ENCODE measurements at regions not wholly inside any gene's neighbourhood (a gene's known extent, or its start where the extent isn't known, plus 50 kb on each side); places are given as distances from the start of the nearest gene placed in this dataset.

DNA sequence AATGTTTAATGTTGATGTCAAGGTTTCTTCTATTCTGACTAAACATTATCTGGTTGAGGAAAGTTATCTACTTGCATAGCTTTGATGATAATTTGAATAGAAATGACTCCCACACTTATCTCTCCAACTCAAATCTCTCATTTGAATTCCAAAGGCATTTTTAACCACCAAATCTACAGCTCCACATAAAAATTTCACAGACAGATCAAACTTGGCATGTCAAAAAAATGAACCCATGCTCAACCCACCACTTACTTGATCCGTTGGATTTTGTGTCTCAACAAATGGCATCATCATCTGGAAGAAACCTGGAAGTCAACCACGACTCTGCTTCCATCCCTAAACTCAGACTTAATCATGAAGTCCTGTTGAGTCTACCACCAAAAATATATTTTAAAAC lies 1050.4 kb downstream of the EFNB2 start:
- H3K27ac ChIP-seq, result no peak overlapping the region
- DNase-seq, result no peak
- TF ChIP-seq, protein P1, sequence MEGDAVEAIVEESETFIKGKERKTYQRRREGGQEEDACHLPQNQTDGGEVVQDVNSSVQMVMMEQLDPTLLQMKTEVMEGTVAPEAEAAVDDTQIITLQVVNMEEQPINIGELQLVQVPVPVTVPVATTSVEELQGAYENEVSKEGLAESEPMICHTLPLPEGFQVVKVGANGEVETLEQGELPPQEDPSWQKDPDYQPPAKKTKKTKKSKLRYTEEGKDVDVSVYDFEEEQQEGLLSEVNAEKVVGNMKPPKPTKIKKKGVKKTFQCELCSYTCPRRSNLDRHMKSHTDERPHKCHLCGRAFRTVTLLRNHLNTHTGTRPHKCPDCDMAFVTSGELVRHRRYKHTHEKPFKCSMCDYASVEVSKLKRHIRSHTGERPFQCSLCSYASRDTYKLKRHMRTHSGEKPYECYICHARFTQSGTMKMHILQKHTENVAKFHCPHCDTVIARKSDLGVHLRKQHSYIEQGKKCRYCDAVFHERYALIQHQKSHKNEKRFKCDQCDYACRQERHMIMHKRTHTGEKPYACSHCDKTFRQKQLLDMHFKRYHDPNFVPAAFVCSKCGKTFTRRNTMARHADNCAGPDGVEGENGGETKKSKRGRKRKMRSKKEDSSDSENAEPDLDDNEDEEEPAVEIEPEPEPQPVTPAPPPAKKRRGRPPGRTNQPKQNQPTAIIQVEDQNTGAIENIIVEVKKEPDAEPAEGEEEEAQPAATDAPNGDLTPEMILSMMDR (IDR thresholded peaks at IDR 0.05; ENCODE audit: low read depth, low read length), result no peak
- H3K9me3 ChIP-seq (ENCODE audit: severe bottlenecking), result no peaks in the 10 kb centered on the region
- no peaks in the 10 kb centered on the region for H3K27me3 ChIP-seq (ENCODE audit: insufficient read depth, low read depth, severe bottlenecking)
- H3K36me3 ChIP-seq, result no peaks in the 10 kb centered on the region
- no peak overlapping the region for H3K4me3 ChIP-seq (ENCODE audit: low read depth, low read length)

DNA sequence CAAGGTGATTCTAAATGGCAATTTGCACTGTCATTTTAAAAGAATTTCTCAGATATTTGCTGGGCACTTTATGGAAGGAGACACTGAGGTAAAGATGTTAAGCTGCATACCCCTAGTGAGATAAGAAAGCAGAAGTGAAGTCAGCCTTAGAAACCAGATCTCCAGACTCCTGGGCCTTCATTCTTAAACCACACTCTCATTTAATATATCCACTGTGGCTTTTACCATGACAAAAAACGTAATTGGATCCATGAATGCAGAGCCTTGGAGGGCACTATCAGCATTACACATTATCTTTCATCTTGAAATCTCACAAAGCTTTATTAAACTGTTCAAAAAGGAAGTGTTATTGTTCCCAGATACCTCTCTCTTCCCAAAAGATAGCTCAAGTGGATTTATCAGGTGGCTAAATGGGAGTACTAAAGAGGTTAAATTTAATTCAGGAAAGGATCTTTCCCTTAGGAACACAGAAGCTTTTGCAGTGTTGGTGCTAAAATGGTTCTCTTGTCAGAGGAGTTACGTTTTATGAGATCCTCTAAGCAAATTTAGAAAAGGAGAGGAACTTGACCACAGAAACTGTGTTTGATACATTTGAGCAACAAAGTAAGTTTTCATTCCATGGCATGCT lies 1060.4 kb downstream of the EFNB2 start:
- Histone ChIP-seq H3K4me3 (ENCODE audit: low read depth, low read length) (no peak overlapping the region), H3K36me3 (no peaks in the 10 kb centered on the region), H3K27ac (no peak overlapping the region), H3K9me3 (ENCODE audit: severe bottlenecking) (no peaks in the 10 kb centered on the region), H3K27me3 (ENCODE audit: insufficient read depth, low read depth, severe bottlenecking) (no peaks in the 10 kb centered on the region)
- no peak for DNase-seq
- TF ChIP-seq, protein P1 (IDR thresholded peaks at IDR 0.05; ENCODE audit: low read depth, low read length), result no peak

DNA sequence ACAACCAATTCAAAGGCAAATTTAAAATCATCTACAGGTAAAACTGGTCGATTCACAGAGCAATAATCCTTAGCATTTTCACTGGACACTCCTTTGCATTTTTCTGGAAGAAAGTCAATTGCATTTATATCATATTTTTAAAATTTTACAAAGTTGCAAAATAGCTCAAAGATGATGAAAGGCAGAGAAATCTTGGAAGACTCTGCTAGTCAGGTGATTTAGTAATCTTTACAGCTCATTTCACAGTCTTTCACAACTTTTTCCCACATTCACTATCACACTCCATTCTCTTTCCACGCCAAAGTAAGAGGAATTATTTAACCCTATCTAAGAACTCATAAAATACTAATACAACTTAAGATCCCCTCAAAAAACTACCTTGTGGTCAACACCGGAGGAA lies 1063.8 kb downstream of the EFNB2 start:
- H3K27ac ChIP-seq, result no peak overlapping the region
- no peaks in the 10 kb centered on the region for H3K9me3 ChIP-seq (ENCODE audit: severe bottlenecking)
- no peak for DNase-seq
- H3K27me3 ChIP-seq (ENCODE audit: insufficient read depth, low read depth, severe bottlenecking), result no peaks in the 10 kb centered on the region
- no peaks in the 10 kb centered on the region for H3K36me3 ChIP-seq
- TF ChIP-seq, protein P1 (IDR thresholded peaks at IDR 0.05; ENCODE audit: low read depth, low read length), result no peak
- H3K4me3 ChIP-seq (ENCODE audit: low read depth, low read length), result no peak overlapping the region

DNA sequence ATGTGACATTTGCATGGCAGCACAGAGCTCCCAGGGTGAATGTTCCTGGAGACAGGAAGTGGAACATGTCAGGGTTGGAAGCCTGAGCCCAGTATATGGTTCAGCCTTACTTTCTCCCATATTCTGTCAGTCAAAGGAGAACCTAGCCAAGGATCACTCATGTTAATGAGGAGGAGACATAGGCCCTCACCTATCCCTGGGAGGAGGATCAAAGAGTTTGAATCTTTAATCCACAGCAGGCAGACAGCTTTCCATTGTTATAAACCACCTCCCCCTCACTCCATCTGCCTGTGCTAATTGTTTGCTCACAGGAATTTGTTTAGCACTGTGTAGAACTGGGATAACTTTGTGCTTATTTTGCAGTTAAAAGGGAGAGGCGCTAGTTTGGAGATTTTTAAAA lies 1069.1 kb downstream of the EFNB2 start:
- Histone ChIP-seq H3K27ac (no peak overlapping the region), H3K9me3 (ENCODE audit: severe bottlenecking) (no peaks in the 10 kb centered on the region), H3K36me3 (no peaks in the 10 kb centered on the region), H3K4me3 (ENCODE audit: low read depth, low read length) (no peak overlapping the region), H3K27me3 (ENCODE audit: insufficient read depth, low read depth, severe bottlenecking) (no peaks in the 10 kb centered on the region)
- TF ChIP-seq, protein P1 (IDR thresholded peaks at IDR 0.05; ENCODE audit: low read depth, low read length), result no peak
- peak; percentile 59 for DNase-seq

GRCh38 chr13:105465745-105466144 lies 1069.7 kb downstream of the EFNB2 start, which contains the start of gene DAOA:
Gene DAOA, plus strand, starts transcription at chr13:105466045.
- H3K27ac ChIP-seq, result no peak within 1 kb of the TSS
- H3K27me3 ChIP-seq (ENCODE audit: insufficient read depth, low read depth, severe bottlenecking), result no peaks in the 10 kb centered on the region
- H3K9me3 ChIP-seq (ENCODE audit: severe bottlenecking), result no peaks in the 10 kb centered on the region
- TF ChIP-seq, protein P1 (IDR thresholded peaks at IDR 0.05; ENCODE audit: low read depth, low read length), result no peak
- H3K36me3 ChIP-seq, result no peaks in the 10 kb centered on the region
- no peak for DNase-seq
- no peak within 1 kb of the TSS for H3K4me3 ChIP-seq (ENCODE audit: low read depth, low read length)

GRCh38 chr13:105465251-105465650 lies 1070.2 kb downstream of the EFNB2 start:
- DNase-seq, result no peak
- H3K4me3 ChIP-seq (ENCODE audit: low read depth, low read length), result no peak overlapping the region
- no peak overlapping the region for H3K27ac ChIP-seq
- no peaks in the 10 kb centered on the region for H3K27me3 ChIP-seq (ENCODE audit: insufficient read depth, low read depth, severe bottlenecking)
- H3K36me3 ChIP-seq, result no peaks in the 10 kb centered on the region
- H3K9me3 ChIP-seq (ENCODE audit: severe bottlenecking), result no peaks in the 10 kb centered on the region
- TF ChIP-seq, protein P1 (IDR thresholded peaks at IDR 0.05; ENCODE audit: low read depth, low read length), result no peak
